ENCODE measurements at regions not wholly inside any gene's neighbourhood (a gene's known extent, or its start where the extent isn't known, plus 50 kb on each side); places are given as distances from the start of the nearest gene placed in this dataset.

- peaks cover 3% of the 10 kb centered on the region for H3K9me3 ChIP-seq (ENCODE audit: control insufficient read depth, low read length)
- H3K27me3 ChIP-seq (ENCODE audit: control insufficient read depth in 1 of 2, insufficient read depth in 2 of 2, low read length in 1 of 2) = peaks cover 0 to 3% of the 10 kb centered on the region in 2 donors
- no peak overlapping the region for H3K27ac ChIP-seq (ENCODE audit: low read depth in 1 of 2, low read length in 2 of 2)
- DNase-seq (no peak), ATAC-seq (ENCODE audit: low FRiP score) (no peak)
- no peaks in the 10 kb centered on the region for H3K36me3 ChIP-seq (ENCODE audit: control insufficient read depth in 1 of 2, insufficient read depth in 2 of 2, low read length in 1 of 2)
- H3K4me3 ChIP-seq (ENCODE audit: low read length in 2 of 2) = no peak overlapping the region
- intact Hi-C loops (cut with DNase I) = no loop called here
- no peaks in the 10 kb centered on the region for H3K4me1 ChIP-seq (ENCODE audit: control insufficient read depth in 1 of 2, insufficient read depth in 2 of 2, low read length in 2 of 2)
Observed at GRCh38 chr5:159385536-159385935, 55.2 kb upstream of the IL12B start.

- intact Hi-C loops (cut with DNase I) = no loop called here
- DNase-seq = no peak
Observed at GRCh38 chr5:159386028-159386711, 55.9 kb upstream of the IL12B start.

GRCh38 chr5:159392871-159393270, 62.6 kb upstream of the IL12B start:
- ATAC-seq (ENCODE audit: low FRiP score) = no peak

More at GRCh38 chr5:159386028-159386711, 55.9 kb upstream of the IL12B start:
- Histone ChIP-seq H3K27ac (ENCODE audit: low read depth in 1 of 2, low read length in 2 of 2) (no peak overlapping the region), H3K4me1 (ENCODE audit: control insufficient read depth in 1 of 2, insufficient read depth in 2 of 2, low read length in 2 of 2) (no peaks in the 10 kb centered on the region), H3K36me3 (ENCODE audit: control insufficient read depth in 1 of 2, insufficient read depth in 2 of 2, low read length in 1 of 2) (no peaks in the 10 kb centered on the region), H3K27me3 (ENCODE audit: control insufficient read depth in 1 of 2, insufficient read depth in 2 of 2, low read length in 1 of 2) (peaks cover 0 to 3% of the 10 kb centered on the region in 2 donors), H3K4me3 (ENCODE audit: low read length in 2 of 2) (no peak overlapping the region), H3K9me3 (ENCODE audit: control insufficient read depth, low read length) (peaks cover 3% of the 10 kb centered on the region)
- no peak for ATAC-seq (ENCODE audit: low FRiP score)

GRCh38 chr5:159393854-159394274, 63.6 kb upstream of the IL12B start:
- Histone ChIP-seq H3K4me1 (ENCODE audit: control insufficient read depth in 1 of 2, insufficient read depth in 2 of 2, low read length in 2 of 2) (no peaks in the 10 kb centered on the region), H3K27me3 (ENCODE audit: control insufficient read depth in 1 of 2, insufficient read depth in 2 of 2, low read length in 1 of 2) (peaks cover 0 to 3% of the 10 kb centered on the region in 2 donors), H3K9me3 (ENCODE audit: control insufficient read depth, low read length) (peaks cover 1% of the 10 kb centered on the region), H3K27ac (ENCODE audit: low read depth in 1 of 2, low read length in 2 of 2) (no peak overlapping the region), H3K4me3 (ENCODE audit: low read length in 2 of 2) (no peak overlapping the region), H3K36me3 (ENCODE audit: control insufficient read depth in 1 of 2, insufficient read depth in 2 of 2, low read length in 1 of 2) (no peaks in the 10 kb centered on the region)
- no peak for ATAC-seq (ENCODE audit: low FRiP score)
- intact Hi-C loops (cut with DNase I) = no loop called here
- WGBS, 2 donors = 65% methylated on average over 5 of the region's 5 CpGs
- no peak for DNase-seq

More at GRCh38 chr5:159392871-159393270, 62.6 kb upstream of the IL12B start:
- WGBS, 2 donors = 91 to 92% methylated on average over 2 of the region's 2 CpGs
- Histone ChIP-seq H3K27ac (ENCODE audit: low read depth in 1 of 2, low read length in 2 of 2) (no peak overlapping the region), H3K36me3 (ENCODE audit: control insufficient read depth in 1 of 2, insufficient read depth in 2 of 2, low read length in 1 of 2) (no peaks in the 10 kb centered on the region), H3K4me3 (ENCODE audit: low read length in 2 of 2) (no peak overlapping the region), H3K9me3 (ENCODE audit: control insufficient read depth, low read length) (peaks cover 1% of the 10 kb centered on the region), H3K27me3 (ENCODE audit: control insufficient read depth in 1 of 2, insufficient read depth in 2 of 2, low read length in 1 of 2) (peaks cover 0 to 3% of the 10 kb centered on the region in 2 donors), H3K4me1 (ENCODE audit: control insufficient read depth in 1 of 2, insufficient read depth in 2 of 2, low read length in 2 of 2) (no peaks in the 10 kb centered on the region)
- intact Hi-C loops (cut with DNase I) = no loop called here
- DNase-seq = no peak

GRCh38 chr5:159395202-159395601, 64.9 kb upstream of the IL12B start:
- Histone ChIP-seq H3K27me3 (ENCODE audit: control insufficient read depth in 1 of 2, insufficient read depth in 2 of 2, low read length in 1 of 2) (no peaks in the 10 kb centered on the region), H3K4me3 (ENCODE audit: low read length in 2 of 2) (no peak overlapping the region), H3K4me1 (ENCODE audit: control insufficient read depth in 1 of 2, insufficient read depth in 2 of 2, low read length in 2 of 2) (no peaks in the 10 kb centered on the region), H3K27ac (ENCODE audit: low read depth in 1 of 2, low read length in 2 of 2) (no peak overlapping the region), H3K36me3 (ENCODE audit: control insufficient read depth in 1 of 2, insufficient read depth in 2 of 2, low read length in 1 of 2) (no peaks in the 10 kb centered on the region), H3K9me3 (ENCODE audit: control insufficient read depth, low read length) (no peaks in the 10 kb centered on the region)
- WGBS, 2 donors = 72 to 79% methylated on average over 3 of the region's 3 CpGs
- ATAC-seq (ENCODE audit: low FRiP score) (no peak), DNase-seq (no peak)
- intact Hi-C loops (cut with DNase I) = no loop called here

GRCh38 chr5:159398936-159399335, 68.6 kb upstream of the IL12B start:
- ATAC-seq (ENCODE audit: low FRiP score) = no peak
- intact Hi-C loops (cut with DNase I) = no loop called here
- Histone ChIP-seq H3K4me3 (ENCODE audit: low read length in 2 of 2) (no peak overlapping the region), H3K4me1 (ENCODE audit: control insufficient read depth in 1 of 2, insufficient read depth in 2 of 2, low read length in 2 of 2) (no peaks in the 10 kb centered on the region), H3K9me3 (ENCODE audit: control insufficient read depth, low read length) (no peaks in the 10 kb centered on the region), H3K27ac (ENCODE audit: low read depth in 1 of 2, low read length in 2 of 2) (no peak overlapping the region), H3K27me3 (ENCODE audit: control insufficient read depth in 1 of 2, insufficient read depth in 2 of 2, low read length in 1 of 2) (no peaks in the 10 kb centered on the region), H3K36me3 (ENCODE audit: control insufficient read depth in 1 of 2, insufficient read depth in 2 of 2, low read length in 1 of 2) (no peaks in the 10 kb centered on the region)
- 66 to 70% methylated on average over 3 of the region's 3 CpGs for whole genome bisulfite sequencing, 2 donors
- no peak for DNase-seq

- no peak for DNase-seq
- H3K27me3 ChIP-seq (ENCODE audit: control insufficient read depth in 1 of 2, insufficient read depth in 2 of 2, low read length in 1 of 2) = no peaks in the 10 kb centered on the region
- no peaks in the 10 kb centered on the region for H3K9me3 ChIP-seq (ENCODE audit: control insufficient read depth, low read length)
- H3K27ac ChIP-seq (ENCODE audit: low read depth in 1 of 2, low read length in 2 of 2) = no peak overlapping the region
- 72 to 82% methylated on average over 3 of the region's 3 CpGs for WGBS, 2 donors
- no peaks in the 10 kb centered on the region for H3K4me1 ChIP-seq (ENCODE audit: control insufficient read depth in 1 of 2, insufficient read depth in 2 of 2, low read length in 2 of 2)
- no peak for ATAC-seq (ENCODE audit: low FRiP score)
- H3K36me3 ChIP-seq (ENCODE audit: control insufficient read depth in 1 of 2, insufficient read depth in 2 of 2, low read length in 1 of 2) = no peaks in the 10 kb centered on the region
- intact Hi-C loops (cut with DNase I) = no loop called here
- no peak overlapping the region for H3K4me3 ChIP-seq (ENCODE audit: low read length in 2 of 2)
Observed at GRCh38 chr5:159400476-159400875, 70.2 kb upstream of the IL12B start.

- WGBS, 2 donors = 84 to 93% methylated on average over 1 of the region's 1 CpG
- Histone ChIP-seq H3K27me3 (ENCODE audit: control insufficient read depth in 1 of 2, insufficient read depth in 2 of 2, low read length in 1 of 2) (no peaks in the 10 kb centered on the region), H3K9me3 (ENCODE audit: control insufficient read depth, low read length) (no peaks in the 10 kb centered on the region), H3K4me3 (ENCODE audit: low read length in 2 of 2) (no peak overlapping the region), H3K27ac (ENCODE audit: low read depth in 1 of 2, low read length in 2 of 2) (no peak overlapping the region), H3K4me1 (ENCODE audit: control insufficient read depth in 1 of 2, insufficient read depth in 2 of 2, low read length in 2 of 2) (no peaks in the 10 kb centered on the region), H3K36me3 (ENCODE audit: control insufficient read depth in 1 of 2, insufficient read depth in 2 of 2, low read length in 1 of 2) (no peaks in the 10 kb centered on the region)
- ATAC-seq (ENCODE audit: low FRiP score) (no peak), DNase-seq (no peak)
- intact Hi-C loops (cut with DNase I) = no loop called here
Observed at GRCh38 chr5:159402311-159402710, 72.0 kb upstream of the IL12B start.

- intact Hi-C loops (cut with DNase I) = no loop called here
- DNase-seq (no peak), ATAC-seq (ENCODE audit: low FRiP score) (no peak)
- no peaks in the 10 kb centered on the region for H3K27me3 ChIP-seq (ENCODE audit: control insufficient read depth in 1 of 2, insufficient read depth in 2 of 2, low read length in 1 of 2)
- H3K4me1 ChIP-seq (ENCODE audit: control insufficient read depth in 1 of 2, insufficient read depth in 2 of 2, low read length in 2 of 2) = no peaks in the 10 kb centered on the region
- no peaks in the 10 kb centered on the region for H3K9me3 ChIP-seq (ENCODE audit: control insufficient read depth, low read length)
- WGBS, 2 donors = 89 to 91% methylated on average over 5 of the region's 5 CpGs
- H3K27ac ChIP-seq (ENCODE audit: low read depth in 1 of 2, low read length in 2 of 2) = no peak overlapping the region
- H3K36me3 ChIP-seq (ENCODE audit: control insufficient read depth in 1 of 2, insufficient read depth in 2 of 2, low read length in 1 of 2) = no peaks in the 10 kb centered on the region
- no peak overlapping the region for H3K4me3 ChIP-seq (ENCODE audit: low read length in 2 of 2)
Observed at GRCh38 chr5:159402856-159403255, 72.6 kb upstream of the IL12B start.

Data from aorta (tissue), 5 donors.